ENCODE measurements at regions not wholly inside any gene's neighbourhood (a gene's known extent, or its start where the extent isn't known, plus 50 kb on each side); places are given as distances from the start of the nearest gene placed in this dataset.
"Not testable (repeated sequence)": the region's sequence is repeated elsewhere in the genome, so short reads cannot be mapped to it uniquely, and the experiment has no call there.

DNA sequence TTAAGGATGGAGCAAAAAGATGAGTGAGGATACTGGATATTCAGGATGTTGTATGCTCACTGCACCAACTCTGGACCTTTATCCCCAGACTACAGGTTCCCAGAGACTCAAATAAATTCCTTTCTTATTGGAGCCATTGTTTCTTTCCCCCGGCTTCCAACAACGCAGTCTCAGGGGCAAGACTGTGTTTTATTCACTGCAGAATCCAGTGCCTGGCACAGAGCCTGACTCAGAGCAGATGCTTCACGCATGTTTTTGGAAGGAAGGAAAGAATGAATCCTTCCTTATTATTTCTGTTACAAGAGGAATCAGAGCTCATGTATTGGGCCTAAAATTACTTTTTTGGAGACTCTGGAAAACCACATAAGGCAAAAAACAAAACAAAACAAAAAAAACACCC lies 96.0 kb upstream of the VGLL4 start:
- no peak for DNase-seq

- DNase-seq, result no peak
Measured at GRCh38 chr3:11739123-11739522, 95.4 kb upstream of the VGLL4 start.

DNA sequence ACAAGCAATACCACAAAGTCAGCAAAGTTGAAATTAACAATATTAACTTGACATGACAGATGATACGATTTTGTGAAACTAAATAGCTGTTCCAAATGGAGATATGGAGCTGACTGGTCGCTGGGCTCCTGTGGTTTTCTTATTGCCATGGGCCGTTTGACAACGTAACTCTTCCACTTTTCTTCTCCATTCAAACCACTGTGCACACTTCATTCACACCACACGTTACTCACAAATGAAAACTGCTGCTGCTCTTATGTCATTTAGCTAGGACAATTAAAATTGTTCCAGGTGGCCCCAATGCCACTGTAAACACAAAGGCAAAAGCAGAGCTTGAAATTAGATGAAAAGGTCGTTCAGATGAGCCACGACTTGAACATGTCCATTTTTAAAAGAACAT lies 94.0 kb upstream of the VGLL4 start:
- no peak for DNase-seq

- DNase-seq, result no peak
Measured at GRCh38 chr3:11736136-11736833, 92.6 kb upstream of the VGLL4 start.

GRCh38 chr3:11735638-11736037 lies 91.9 kb upstream of the VGLL4 start:
- no peak for DNase-seq

DNA sequence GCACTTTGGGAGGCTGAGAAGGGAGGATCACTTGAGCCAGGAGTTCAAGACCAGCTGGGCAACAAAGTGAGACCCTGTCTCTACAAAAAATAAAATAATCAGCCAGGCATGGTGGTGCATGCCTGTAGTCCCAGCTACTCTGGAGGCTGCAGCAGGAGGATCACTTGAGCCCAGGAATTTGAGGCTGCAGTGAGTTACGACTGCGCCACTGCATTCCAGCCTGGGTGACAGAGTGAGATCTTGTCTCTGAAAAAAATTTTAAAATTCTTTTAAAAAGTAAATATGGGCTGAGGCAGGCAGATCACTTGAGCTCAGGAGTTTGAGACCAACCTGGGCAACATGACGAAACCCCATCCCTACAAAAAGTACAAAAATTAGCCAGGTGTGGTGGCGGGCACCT lies 91.4 kb upstream of the VGLL4 start:
- DNase-seq, result not testable (repeated sequence)

- no peak for DNase-seq
Measured at GRCh38 chr3:11733914-11734313, 90.2 kb upstream of the VGLL4 start.

GRCh38 chr3:11727207-11727606 lies 83.5 kb upstream of the VGLL4 start:
- no peak for DNase-seq

GRCh38 chr3:11726146-11726545 lies 82.4 kb upstream of the VGLL4 start:
- DNase-seq, result no peak

- not testable (repeated sequence) for DNase-seq
Measured at GRCh38 chr3:11725340-11725641, 81.6 kb upstream of the VGLL4 start.

GRCh38 chr3:11724615-11725339 lies 81.1 kb upstream of the VGLL4 start:
- peak in 1 of 2 experiments; percentile 7 for DNase-seq

- no peak for DNase-seq
Measured at GRCh38 chr3:11721479-11721878, 77.8 kb upstream of the VGLL4 start.

- DNase-seq, result no peak
Measured at GRCh38 chr3:11720917-11721411, 77.2 kb upstream of the VGLL4 start.

DNA sequence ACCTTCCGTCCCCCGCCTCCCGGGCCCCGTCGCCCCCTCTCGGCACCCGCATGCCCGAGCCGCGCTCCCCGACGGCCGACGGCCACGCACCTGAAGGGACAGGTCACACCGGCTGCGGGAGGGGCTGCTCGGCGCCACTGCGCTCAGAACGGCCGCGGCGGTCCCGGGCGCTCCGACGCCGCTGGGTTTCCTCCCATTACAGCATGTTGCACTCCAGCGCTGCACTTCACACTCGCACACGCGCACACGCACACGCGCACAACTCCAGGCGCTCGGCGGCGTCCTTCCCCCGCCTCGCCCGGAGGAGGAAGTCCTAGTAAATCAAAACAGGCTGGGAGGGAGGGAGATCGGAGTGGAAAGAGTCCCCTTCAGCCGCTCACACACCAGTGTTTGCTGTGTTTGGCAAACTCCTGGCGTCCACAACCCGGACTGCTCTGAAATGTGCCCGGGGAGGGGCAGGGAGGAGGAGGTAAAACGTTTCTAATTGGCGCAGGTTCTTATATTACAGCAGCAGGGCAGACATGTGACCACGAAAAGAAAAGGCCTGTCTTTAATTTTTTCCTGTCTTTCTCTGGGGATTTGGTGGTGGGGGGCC lies 76.7 kb upstream of the VGLL4 start:
- peak; percentile 67 to 70 for DNase-seq

DNA sequence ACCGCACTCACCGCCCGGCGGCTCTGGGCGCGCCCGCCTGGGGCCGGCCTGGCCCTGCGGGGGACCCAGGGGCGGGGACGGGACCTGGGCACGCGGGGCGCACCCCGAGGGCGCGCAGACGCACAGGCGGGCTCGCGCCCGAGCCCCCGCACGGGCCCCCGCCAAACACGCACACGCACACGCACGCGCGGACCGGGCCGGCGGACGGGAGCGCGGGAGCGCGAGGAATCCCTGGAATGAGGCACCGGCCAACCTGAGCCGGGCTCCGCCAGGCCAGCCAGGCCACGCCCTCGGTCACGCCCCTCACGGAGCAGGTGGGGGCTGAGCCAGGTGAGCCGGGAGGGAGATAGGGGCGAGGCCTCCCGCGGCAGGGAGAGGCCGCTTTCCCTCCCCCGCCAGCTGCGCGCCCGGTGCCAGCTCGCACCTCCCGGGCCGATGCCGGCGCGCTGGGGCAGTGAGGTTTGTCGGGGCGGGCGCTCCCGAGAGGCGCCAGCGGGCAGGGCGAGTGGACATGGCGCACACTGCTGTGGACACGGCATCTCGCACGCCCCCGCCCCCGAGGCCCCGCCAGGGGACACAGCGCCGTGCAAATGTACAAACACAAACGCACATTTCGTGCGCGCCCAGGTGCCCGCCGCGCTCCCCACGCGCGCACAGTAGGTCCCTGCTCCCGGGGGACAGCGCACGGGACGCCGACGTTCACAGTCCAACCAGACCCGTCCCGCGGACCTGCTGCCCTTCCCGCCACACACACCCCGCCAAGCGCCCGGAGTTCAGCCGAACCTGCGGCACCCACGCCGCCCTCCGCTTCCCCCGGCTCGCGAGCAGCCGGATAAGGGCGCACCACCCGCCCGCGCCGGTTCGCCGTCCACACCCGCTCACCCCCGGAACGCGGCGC lies 75.9 kb upstream of the VGLL4 start:
- peak; percentile 16 to 28 for DNase-seq

GRCh38 chr3:11718637-11719405 lies 75.1 kb upstream of the VGLL4 start:
- peak; percentile 20 to 34 for DNase-seq

DNA sequence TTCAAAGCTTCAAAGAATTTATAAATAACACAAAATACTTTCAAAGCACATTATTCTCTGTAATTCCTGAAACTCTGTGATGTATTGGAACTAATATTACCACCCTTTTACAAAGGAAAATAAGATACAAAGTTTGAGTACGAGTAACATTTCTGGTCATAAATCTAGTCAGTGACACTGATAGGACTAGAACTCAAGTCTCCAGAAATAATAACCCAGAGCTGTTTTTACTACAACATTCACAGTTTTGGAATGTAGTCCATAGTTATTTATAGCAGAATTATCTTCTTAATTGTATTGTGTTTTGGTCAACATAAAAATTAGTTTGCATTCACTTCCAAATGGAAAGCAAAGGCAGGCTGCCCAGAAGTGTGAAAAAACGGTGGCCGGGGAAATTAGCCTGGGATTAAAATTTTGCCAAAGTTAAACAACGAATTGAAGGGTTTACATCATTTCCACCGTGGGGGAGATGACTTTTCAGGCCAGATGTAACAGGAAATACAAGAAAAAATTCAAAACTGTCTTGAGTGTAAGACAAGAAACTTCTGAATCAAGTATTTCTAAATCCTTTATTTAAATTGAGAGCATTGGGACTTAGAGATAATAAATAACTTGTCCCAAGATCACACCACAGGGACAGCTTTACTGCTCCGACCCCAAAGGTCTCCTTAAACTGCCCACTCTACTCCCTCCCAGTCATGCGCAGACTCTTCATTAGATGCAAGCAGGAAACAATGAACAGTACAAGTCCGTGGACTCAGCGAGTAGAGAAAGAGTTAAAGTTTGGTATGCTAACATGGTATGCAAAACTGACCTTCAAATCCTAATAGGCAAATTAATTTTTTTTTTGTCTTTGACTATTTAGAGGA lies 74.3 kb upstream of the VGLL4 start:
- peak; percentile 13 to 34 for DNase-seq

DNA sequence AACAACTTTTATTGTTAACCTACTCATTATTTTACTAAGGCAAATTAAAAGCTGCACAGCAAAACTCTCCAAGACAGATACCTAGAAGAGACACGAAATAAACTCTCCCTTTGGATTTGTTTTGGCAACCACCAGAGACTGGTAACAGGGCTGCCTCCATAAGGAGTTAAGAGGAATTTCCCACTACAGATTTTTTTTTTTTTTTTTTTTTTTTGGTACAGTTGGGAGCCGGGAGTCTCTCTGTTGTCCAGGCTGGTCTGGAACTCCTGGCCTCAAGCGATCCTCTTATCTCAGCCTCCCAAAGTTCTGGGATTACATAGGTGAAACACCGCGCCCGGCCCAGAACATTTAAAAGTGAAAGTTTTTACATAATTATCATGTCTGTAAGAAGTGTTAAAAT lies 73.6 kb upstream of the VGLL4 start:
- no peak for DNase-seq

DNA sequence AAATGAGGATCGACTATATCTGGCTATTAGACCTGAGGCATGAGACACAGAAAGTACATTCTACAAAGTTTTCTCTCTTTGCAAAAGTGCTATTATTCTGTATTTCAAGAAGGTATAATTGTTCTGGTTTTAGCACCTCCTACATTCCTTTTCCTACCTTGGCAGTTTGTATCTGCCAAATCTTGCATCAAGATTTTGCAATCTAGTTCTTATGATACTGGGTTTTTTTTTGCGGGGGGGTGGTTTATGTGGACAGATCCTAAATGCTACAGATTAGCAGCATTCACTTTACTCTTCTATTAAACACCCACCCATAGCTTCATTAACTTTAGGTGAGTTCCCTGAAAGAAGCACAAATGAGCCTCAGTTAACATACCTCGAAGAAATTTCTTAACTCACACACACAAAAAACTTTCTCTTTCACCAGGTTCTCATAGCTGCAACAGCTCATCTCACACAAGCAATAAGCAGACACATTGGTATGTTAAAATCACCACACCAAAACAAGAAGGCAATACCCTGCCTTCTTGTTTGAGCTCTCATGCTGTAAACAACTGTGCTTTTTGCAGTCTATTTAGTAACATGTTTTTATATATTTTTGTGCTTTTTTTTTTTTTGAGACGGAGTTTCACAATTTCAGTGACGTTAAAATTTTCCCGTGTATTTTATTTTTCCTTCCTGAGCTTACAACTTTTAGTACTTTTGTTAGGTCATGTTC lies 73.0 kb upstream of the VGLL4 start:
- DNase-seq, result peak; percentile 37 to 41

DNA sequence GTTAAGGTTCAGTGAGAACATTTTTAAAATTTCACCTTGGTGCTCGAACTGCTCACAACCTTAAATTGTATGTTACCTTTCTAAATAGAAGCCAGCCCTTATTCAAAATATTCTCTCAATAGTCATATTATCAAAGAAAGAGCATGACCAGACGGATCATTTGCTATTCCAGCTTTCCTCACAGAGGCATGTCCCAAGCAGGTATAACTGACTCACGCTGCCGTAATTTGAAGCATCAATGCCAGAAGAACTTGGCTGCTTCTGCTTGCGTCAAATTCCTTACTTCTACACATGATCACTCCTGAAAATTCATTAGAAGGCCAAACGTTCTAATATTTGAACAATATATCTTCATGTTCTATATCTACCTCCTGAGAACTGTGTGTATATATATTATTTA lies 69.5 kb upstream of the VGLL4 start:
- DNase-seq, result no peak

DNA sequence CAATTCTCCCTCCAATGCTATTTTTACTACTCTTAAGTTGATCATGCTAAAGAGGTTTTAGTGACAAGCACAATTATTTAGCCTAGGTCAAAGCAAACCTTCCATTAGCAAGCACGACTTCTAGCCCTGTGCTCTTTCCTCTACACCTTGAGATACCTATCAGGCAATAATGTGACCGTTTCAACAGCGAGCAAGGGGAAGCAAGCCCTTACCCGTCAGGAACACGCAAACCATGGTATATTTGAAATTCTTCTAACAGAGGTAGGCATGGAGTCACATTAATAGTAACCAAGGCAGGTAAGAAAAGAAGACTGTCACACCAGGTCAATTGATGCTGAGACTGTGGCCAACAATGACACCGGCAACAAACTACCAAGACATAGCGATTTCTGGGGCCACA lies 68.9 kb upstream of the VGLL4 start:
- DNase-seq, result no peak
